ENCODE measurements at regions not wholly inside any gene's neighbourhood (a gene's known extent, or its start where the extent isn't known, plus 50 kb on each side); places are given as distances from the start of the nearest gene placed in this dataset.

DNA sequence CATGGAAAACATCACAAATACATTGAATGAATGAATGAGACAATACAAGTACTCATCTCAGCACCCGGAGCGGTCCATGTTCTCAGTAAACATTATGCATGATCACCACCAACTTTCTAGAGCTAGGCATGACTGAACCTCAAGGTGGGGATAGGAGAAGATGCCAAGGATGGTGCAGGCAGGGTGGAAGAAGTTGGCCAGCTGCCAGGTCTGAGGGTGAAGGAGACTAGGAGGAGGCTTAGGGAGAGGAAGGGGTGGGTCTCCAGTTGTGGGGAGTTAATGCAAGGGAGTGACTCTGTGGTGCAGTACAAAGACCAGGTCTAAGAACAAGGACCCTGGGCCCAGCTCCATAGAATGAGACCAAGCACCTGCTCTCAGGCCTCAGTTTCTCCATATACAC lies 91.7 kb downstream of the MATN1 start:
- Histone ChIP-seq H3K36me3 (ENCODE audit: control insufficient read depth, insufficient read depth, low read length) (no peaks in the 10 kb centered on the region), H3K27me3 (replicated peaks; ENCODE audit: control insufficient read depth, insufficient read depth, low read length) (no peaks in the 10 kb centered on the region), H3K4me3 (ENCODE audit: low read depth, low read length) (no peak overlapping the region), H3K9me3 (no peaks in the 10 kb centered on the region), H3K4me1 (no peaks in the 10 kb centered on the region)
- POLR2A ChIA-PET, result no interaction called here
- DNase-seq, result no peak
- BruUV-seq (replicated peaks), result no TSS peak
- no peak for TF ChIP-seq CTCF (IDR thresholded peaks at IDR 0.05; ENCODE audit: insufficient read depth in 1 of 2, low read depth in 1 of 2, low read length in 1 of 2, severe bottlenecking in 1 of 2, unreplicated experiment in 1 of 2)
- CTCF ChIA-PET, result no interaction called here
- H3K4me1 Mint-ChIP-seq (ENCODE audit: low read depth, unreplicated experiment), result no peaks in the 10 kb centered on the region
- H3K27me3 Mint-ChIP-seq (ENCODE audit: insufficient read depth, unreplicated experiment), result no peaks in the 10 kb centered on the region
- H3K27ac Mint-ChIP-seq (ENCODE audit: unreplicated experiment), result no peak overlapping the region
- H3K9me3 Mint-ChIP-seq (ENCODE audit: unreplicated experiment), result peaks cover 16% of the 10 kb centered on the region
- intact Hi-C loops (cut with micrococcal nuclease; ENCODE audit: unreplicated experiment), result no loop called here
- H3K36me3 Mint-ChIP-seq (ENCODE audit: insufficient read depth, unreplicated experiment), result no peaks in the 10 kb centered on the region
- H3K4me3 Mint-ChIP-seq (ENCODE audit: unreplicated experiment), result no peak overlapping the region

GRCh38 chr1:30629501-30629900 lies 93.9 kb downstream of the MATN1 start:
- no peaks in the 10 kb centered on the region for H3K9me3 ChIP-seq
- H3K4me1 Mint-ChIP-seq (ENCODE audit: low read depth, unreplicated experiment), result no peaks in the 10 kb centered on the region
- no peaks in the 10 kb centered on the region for H3K4me1 ChIP-seq
- ChIA-PET CTCF (no interaction called here), POLR2A (no interaction called here)
- DNase-seq, result no peak
- no peaks in the 10 kb centered on the region for H3K36me3 ChIP-seq (ENCODE audit: control insufficient read depth, insufficient read depth, low read length)
- H3K27ac Mint-ChIP-seq (ENCODE audit: unreplicated experiment), result no peak overlapping the region
- H3K36me3 Mint-ChIP-seq (ENCODE audit: insufficient read depth, unreplicated experiment), result no peaks in the 10 kb centered on the region
- no TSS peak for BruUV-seq (replicated peaks)
- no peak overlapping the region for H3K4me3 ChIP-seq (ENCODE audit: low read depth, low read length)
- peaks cover 28% of the 10 kb centered on the region for H3K9me3 Mint-ChIP-seq (ENCODE audit: unreplicated experiment)
- no peaks in the 10 kb centered on the region for H3K27me3 Mint-ChIP-seq (ENCODE audit: insufficient read depth, unreplicated experiment)
- no peak for TF ChIP-seq CTCF (IDR thresholded peaks at IDR 0.05; ENCODE audit: insufficient read depth in 1 of 2, low read depth in 1 of 2, low read length in 1 of 2, severe bottlenecking in 1 of 2, unreplicated experiment in 1 of 2)
- intact Hi-C loops (cut with micrococcal nuclease; ENCODE audit: unreplicated experiment), result no loop called here
- H3K4me3 Mint-ChIP-seq (ENCODE audit: unreplicated experiment), result no peak overlapping the region
- no peaks in the 10 kb centered on the region for H3K27me3 ChIP-seq (replicated peaks; ENCODE audit: control insufficient read depth, insufficient read depth, low read length)

- H3K27me3 Mint-ChIP-seq (ENCODE audit: insufficient read depth, unreplicated experiment), result no peaks in the 10 kb centered on the region
- H3K9me3 Mint-ChIP-seq (ENCODE audit: unreplicated experiment), result peaks cover 36% of the 10 kb centered on the region
- H3K4me3 Mint-ChIP-seq (ENCODE audit: unreplicated experiment), result no peak overlapping the region
- Histone ChIP-seq H3K27me3 (replicated peaks; ENCODE audit: control insufficient read depth, insufficient read depth, low read length) (no peaks in the 10 kb centered on the region), H3K36me3 (ENCODE audit: control insufficient read depth, insufficient read depth, low read length) (no peaks in the 10 kb centered on the region), H3K9me3 (no peaks in the 10 kb centered on the region), H3K4me1 (no peaks in the 10 kb centered on the region), H3K4me3 (ENCODE audit: low read depth, low read length) (no peak overlapping the region)
- no peak for TF ChIP-seq CTCF (IDR thresholded peaks at IDR 0.05; ENCODE audit: insufficient read depth in 1 of 2, low read depth in 1 of 2, low read length in 1 of 2, severe bottlenecking in 1 of 2, unreplicated experiment in 1 of 2)
- ChIA-PET POLR2A (no interaction called here), CTCF (no interaction called here)
- no peaks in the 10 kb centered on the region for H3K4me1 Mint-ChIP-seq (ENCODE audit: low read depth, unreplicated experiment)
- DNase-seq, result no peak
- no TSS peak for BruUV-seq (replicated peaks)
- intact Hi-C loops (cut with micrococcal nuclease; ENCODE audit: unreplicated experiment), result no loop called here
- H3K36me3 Mint-ChIP-seq (ENCODE audit: insufficient read depth, unreplicated experiment), result no peaks in the 10 kb centered on the region
- no peak overlapping the region for H3K27ac Mint-ChIP-seq (ENCODE audit: unreplicated experiment)
Measured at GRCh38 chr1:30627994-30628393, 95.4 kb downstream of the MATN1 start.
